Inflammatory macrophage treated with lipopolysaccharide for 1 hour (primary cell): ENCODE measurements at regions not wholly inside any gene's neighbourhood (a gene's known extent, or its start where the extent isn't known, plus 50 kb on each side); places are given as distances from the start of the nearest gene placed in this dataset.

Source experiments
- DNase-seq, 2 donors: peaks; one replicate each; pipeline ENCODE4 v3.0.0-alpha.2; 2020 to 2022

DNA sequence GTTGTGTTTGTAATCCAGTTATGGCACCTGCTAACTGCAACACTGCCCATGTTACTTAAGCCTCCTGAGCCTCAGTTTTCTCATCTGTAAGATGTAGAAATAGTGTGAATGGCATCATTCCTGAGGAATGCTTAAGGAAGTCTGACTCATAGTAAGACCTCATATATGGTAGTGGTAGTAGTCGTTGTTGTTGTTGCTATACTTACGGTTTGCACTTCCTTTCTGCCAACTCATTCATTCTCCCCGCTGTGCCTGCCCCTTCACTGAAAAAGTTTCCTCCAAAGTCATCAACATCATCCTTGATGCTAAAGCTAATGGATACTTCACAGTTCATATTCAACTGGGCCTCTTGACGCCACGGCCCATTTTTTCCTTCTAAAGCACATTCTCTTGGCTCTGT, 54.2 kb upstream of the SPANXN3 start:
- DNase-seq: no peak

- peak; percentile 2 to 3 for DNase-seq
Observed at GRCh38 chrX:143570782-143571181, 53.5 kb upstream of the SPANXN3 start.

- no peak for DNase-seq
Observed at GRCh38 chrX:143568467-143568866, 51.2 kb upstream of the SPANXN3 start.
